GM23338 (cell line): ENCODE measurements at regions not wholly inside any gene's neighbourhood (a gene's known extent, or its start where the extent isn't known, plus 50 kb on each side); places are given as distances from the start of the nearest gene placed in this dataset.

Experiments
- ATAC-seq: fragments of 200-7000 bp; cut with Tn5 transposase; 3 replicates; pipeline ENCODE4 v1.9.1; 2020
- DNase-seq: peaks from one replicate; pipeline ENCODE4 v3.0.0-alpha.2; 2015; ENCODE audit warnings: low spot score
- H2AFZ ChIP-seq: fragments of 200-600 bp; sonication (generic); 2 replicates; pipeline ENCODE4 v1.8.0; 2016; ENCODE audit warnings: antibody characterized with exemption, mild to moderate bottlenecking, moderate library complexity
- H3F3A ChIP-seq: fragments of 200-600 bp; sonication (generic); replicated peaks from 2 replicates; pipeline ENCODE4 v1.8.0; 2017; ENCODE audit warnings: antibody characterized with exemption, mixed run types, low read depth
- H3K27ac ChIP-seq: fragments of 200-600 bp; sonication (generic); 2 replicates; pipeline ENCODE4 v1.6.1; 2016; ENCODE audit warnings: low read depth
- H3K27me3 ChIP-seq: fragments of 200-600 bp; sonication (generic); 2 replicates; pipeline ENCODE4 v1.8.0; 2016; ENCODE audit warnings: mild to moderate bottlenecking, mixed run types, moderate library complexity; ENCODE audit not compliant: insufficient read depth
- H3K36me3 ChIP-seq: fragments of 200-600 bp; sonication (generic); 2 replicates; pipeline ENCODE4 v1.8.0; 2016; ENCODE audit warnings: mild to moderate bottlenecking; ENCODE audit not compliant: insufficient read depth
- H3K4me1 ChIP-seq: fragments of 200-600 bp; sonication (generic); 2 replicates; pipeline ENCODE4 v1.8.0; 2016; ENCODE audit warnings: mild to moderate bottlenecking, moderate library complexity; ENCODE audit not compliant: insufficient read depth
- H3K4me2 ChIP-seq: fragments of 200-600 bp; sonication (generic); 2 replicates; pipeline ENCODE4 v1.7.1; 2017; ENCODE audit warnings: mixed run types
- H3K4me3 ChIP-seq: fragments of 200-600 bp; sonication (generic); 2 replicates; pipeline ENCODE4 v1.6.1; 2016; ENCODE audit warnings: mixed run types
- H3K79me2 ChIP-seq: fragments of 200-600 bp; sonication (generic); replicated peaks from 2 replicates; pipeline ENCODE4 v1.8.0; 2017; ENCODE audit warnings: mild to moderate bottlenecking; ENCODE audit not compliant: insufficient read depth
- H3K9me2 ChIP-seq: fragments of 200-600 bp; sonication (generic); 2 replicates; pipeline ENCODE4 v1.8.0; 2017; ENCODE audit not compliant: insufficient read depth
- H4K20me1 ChIP-seq: fragments of 200-600 bp; sonication (generic); replicated peaks from 2 replicates; pipeline ENCODE4 v1.8.0; 2017; ENCODE audit warnings: mild to moderate bottlenecking; ENCODE audit not compliant: insufficient read depth
- H3K27ac Mint-ChIP-seq: 2 replicates; pipeline ENCODE4 v1.8.0; 2020; ENCODE audit warnings: inconsistent platforms, mild to moderate bottlenecking, moderate library complexity, mixed read lengths
- H3K27me3 Mint-ChIP-seq: 3 replicates; pipeline ENCODE4 v1.8.0; 2022; ENCODE audit warnings: low read depth, mild to moderate bottlenecking, moderate library complexity, mixed read lengths, inconsistent platforms; ENCODE audit not compliant: insufficient read depth, poor library complexity
- H3K36me3 Mint-ChIP-seq: 3 replicates; pipeline ENCODE4 v1.8.0; 2021; ENCODE audit warnings: low read depth, mild to moderate bottlenecking, inconsistent platforms, moderate library complexity, mixed read lengths
- H3K4me1 Mint-ChIP-seq: 3 replicates; pipeline ENCODE4 v1.8.0; 2020; ENCODE audit warnings: mild to moderate bottlenecking, inconsistent platforms, mixed read lengths
- H3K4me3 Mint-ChIP-seq: 3 replicates; pipeline ENCODE4 v1.8.0; 2021; ENCODE audit warnings: moderate library complexity, mild to moderate bottlenecking, inconsistent platforms, mixed read lengths
- H3K9me3 Mint-ChIP-seq: 3 replicates; pipeline ENCODE4 v1.8.0; 2020; ENCODE audit warnings: moderate library complexity, mild to moderate bottlenecking, inconsistent platforms, mixed read lengths
- CREB1 ChIP-seq: fragments of 250-450 bp; sonication (Bioruptor Pico); IDR thresholded peaks from 2 replicates; pipeline ENCODE4 v1.5.0; 2020; ENCODE audit warnings: low read depth, mild to moderate bottlenecking, moderate library complexity
- ETS1 ChIP-seq: IDR thresholded peaks from 2 replicates; pipeline ENCODE4 v1.6.1; 2016; ENCODE audit warnings: antibody characterized with exemption
- EZH2 ChIP-seq: fragments of 200-600 bp; sonication (generic); IDR thresholded peaks from one replicate; pipeline ENCODE4 v1.8.0; 2017; ENCODE audit warnings: antibody characterized with exemption, mild to moderate bottlenecking, low read depth; ENCODE audit not compliant: unreplicated experiment
- EZH2phosphoT487 ChIP-seq: fragments of 200-600 bp; sonication (generic); IDR thresholded peaks from one replicate; pipeline ENCODE4 v1.8.1; 2018; ENCODE audit warnings: antibody characterized with exemption; ENCODE audit not compliant: unreplicated experiment
- JUNB ChIP-seq: IDR thresholded peaks from one replicate; pipeline ENCODE4 v1.6.1; 2016; ENCODE audit warnings: antibody characterized with exemption; ENCODE audit not compliant: unreplicated experiment
- NANOG ChIP-seq: IDR thresholded peaks from 2 replicates; pipeline ENCODE4 v1.6.1; 2016; ENCODE audit warnings: antibody characterized with exemption, borderline replicate concordance
- POLR2AphosphoS5 ChIP-seq: IDR thresholded peaks from 2 replicates; pipeline ENCODE4 v1.6.1; 2016; ENCODE audit warnings: antibody characterized with exemption, low read depth
- REST ChIP-seq: IDR thresholded peaks from one replicate; pipeline ENCODE4 v1.6.1; 2018; ENCODE audit warnings: antibody characterized with exemption; ENCODE audit not compliant: unreplicated experiment
- STAT1 ChIP-seq: IDR thresholded peaks from one replicate; pipeline ENCODE4 v1.6.1; 2016; ENCODE audit warnings: antibody characterized with exemption; ENCODE audit not compliant: unreplicated experiment
- ZNF114 ChIP-seq: fragments of 250-450 bp; sonication (Bioruptor Pico); IDR thresholded peaks from 2 replicates; pipeline ENCODE4 v1.5.0; 2020; ENCODE audit warnings: mild to moderate bottlenecking, moderate library complexity
- ZNF331 ChIP-seq: fragments of 250-450 bp; sonication (Bioruptor Pico); IDR thresholded peaks from 2 replicates; pipeline ENCODE4 v1.5.0; 2020; ENCODE audit warnings: low read depth, mild to moderate bottlenecking, moderate library complexity
- TF ChIP-seq, protein P1 (sequence below), 2 experiments: fragments of 200-600 bp in 1 of 2; sonication (generic) in 1 of 2; conservative IDR thresholded peaks; 2 replicates each; pipeline versions ENCODE4 v1.5.1 to v1.6.1; 2016 to 2017; ENCODE audit warnings: antibody characterized with exemption in 2 of 2, low read depth in 2 of 2, mild to moderate bottlenecking in 2 of 2, moderate library complexity in 1 of 2

DNA sequence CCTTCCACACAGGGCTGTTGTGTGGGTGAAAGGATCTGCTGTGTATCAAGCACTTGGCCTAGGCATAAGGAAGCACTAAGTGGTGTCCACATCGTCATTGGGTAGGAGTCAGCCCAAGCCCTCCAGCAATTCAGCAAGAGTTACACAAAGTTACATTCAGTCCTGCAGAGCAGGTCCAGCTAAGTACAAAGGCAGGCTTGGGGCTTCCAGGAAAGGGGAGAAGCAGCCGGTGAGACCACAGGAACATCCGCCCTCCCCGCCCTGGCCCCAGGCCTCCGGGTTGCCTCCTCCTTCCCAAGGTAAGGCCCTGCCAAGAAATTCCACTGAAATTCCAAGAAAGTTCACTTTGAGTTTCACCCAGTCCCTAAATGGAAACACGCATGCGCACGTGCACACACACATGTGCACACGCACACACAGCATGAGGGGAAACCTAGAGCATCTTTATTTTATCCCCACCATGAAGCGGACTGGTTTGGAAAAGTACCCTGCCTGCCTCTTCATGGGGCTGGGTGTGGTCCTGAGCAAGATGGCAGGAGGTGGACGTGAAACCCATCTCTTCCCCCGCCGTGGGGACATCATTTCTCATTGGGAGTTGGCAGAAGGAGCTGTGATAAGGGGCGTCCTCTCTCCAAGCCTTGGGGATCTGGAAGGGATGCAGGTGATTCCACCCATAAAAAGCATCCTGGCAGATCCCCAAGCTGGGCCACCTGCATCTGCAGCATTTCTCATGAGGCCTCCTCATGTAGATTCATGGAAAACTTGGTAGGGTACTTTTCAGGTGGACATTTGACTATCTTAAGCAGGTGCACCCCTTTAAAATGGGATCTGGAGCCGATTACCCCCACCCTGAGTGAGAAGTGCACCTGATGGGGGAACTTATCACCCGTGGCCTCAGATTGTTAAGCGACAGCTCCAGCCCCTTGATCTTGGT lies 69.1 kb upstream of the NANOS1 start:
- ATAC-seq (no peak), DNase-seq (no peak)
- H3K27me3 Mint-ChIP-seq = peaks cover 2% of the 10 kb centered on the region
- H3K27me3 ChIP-seq = no peaks in the 10 kb centered on the region
- H3K4me3 Mint-ChIP-seq = no peak overlapping the region
- no peak overlapping the region for H3K4me3 ChIP-seq
- no peaks in the 10 kb centered on the region for H3K36me3 ChIP-seq
- H3F3A ChIP-seq = no peaks in the 10 kb centered on the region
- peaks cover 13% of the 10 kb centered on the region for H3K4me1 Mint-ChIP-seq
- no peak for TF ChIP-seq ZNF114 (CRISPR knock-in tag)
- no peaks in the 10 kb centered on the region for H3K4me1 ChIP-seq
- no peak overlapping the region for H3K27ac Mint-ChIP-seq
- no peak overlapping the region for H2AFZ ChIP-seq
- no peaks in the 10 kb centered on the region for H3K79me2 ChIP-seq
- no peaks in the 10 kb centered on the region for H3K9me3 Mint-ChIP-seq
- H3K27ac ChIP-seq = no peak overlapping the region
- no peaks in the 10 kb centered on the region for H3K36me3 Mint-ChIP-seq
- no peaks in the 10 kb centered on the region for H3K9me2 ChIP-seq
- H3K4me2 ChIP-seq = no peak overlapping the region
- H4K20me1 ChIP-seq = no peaks in the 10 kb centered on the region

GRCh38 chr10:118961436-118961835 lies 68.1 kb upstream of the NANOS1 start:
- H3K79me2 ChIP-seq = no peaks in the 10 kb centered on the region
- H3K9me2 ChIP-seq = no peaks in the 10 kb centered on the region
- H3K27me3 Mint-ChIP-seq = peaks cover 2% of the 10 kb centered on the region
- no peak overlapping the region for H3K4me2 ChIP-seq
- H2AFZ ChIP-seq = no peak overlapping the region
- no peaks in the 10 kb centered on the region for H3K4me1 ChIP-seq
- no peak overlapping the region for H3K4me3 Mint-ChIP-seq
- DNase-seq (no peak), ATAC-seq (no peak)
- no peaks in the 10 kb centered on the region for H3K9me3 Mint-ChIP-seq
- H4K20me1 ChIP-seq = no peaks in the 10 kb centered on the region
- H3K27ac Mint-ChIP-seq = no peak overlapping the region
- H3K36me3 ChIP-seq = no peaks in the 10 kb centered on the region
- no peaks in the 10 kb centered on the region for H3K27me3 ChIP-seq
- H3K4me3 ChIP-seq = no peak overlapping the region
- H3K4me1 Mint-ChIP-seq = peaks cover 8% of the 10 kb centered on the region
- no peaks in the 10 kb centered on the region for H3F3A ChIP-seq
- no peaks in the 10 kb centered on the region for H3K36me3 Mint-ChIP-seq
- H3K27ac ChIP-seq = no peak overlapping the region
- TF ChIP-seq ETS1 (no peak), ZNF331 (CRISPR knock-in tag) (no peak), ZNF114 (CRISPR knock-in tag) (no peak), JUNB (no peak), REST (no peak), CREB1 (CRISPR knock-in tag) (no peak), EZH2phosphoT487 (no peak), STAT1 (no peak), EZH2 (no peak), NANOG (no peak), POLR2AphosphoS5 (no peak)
- TF ChIP-seq, protein P1, sequence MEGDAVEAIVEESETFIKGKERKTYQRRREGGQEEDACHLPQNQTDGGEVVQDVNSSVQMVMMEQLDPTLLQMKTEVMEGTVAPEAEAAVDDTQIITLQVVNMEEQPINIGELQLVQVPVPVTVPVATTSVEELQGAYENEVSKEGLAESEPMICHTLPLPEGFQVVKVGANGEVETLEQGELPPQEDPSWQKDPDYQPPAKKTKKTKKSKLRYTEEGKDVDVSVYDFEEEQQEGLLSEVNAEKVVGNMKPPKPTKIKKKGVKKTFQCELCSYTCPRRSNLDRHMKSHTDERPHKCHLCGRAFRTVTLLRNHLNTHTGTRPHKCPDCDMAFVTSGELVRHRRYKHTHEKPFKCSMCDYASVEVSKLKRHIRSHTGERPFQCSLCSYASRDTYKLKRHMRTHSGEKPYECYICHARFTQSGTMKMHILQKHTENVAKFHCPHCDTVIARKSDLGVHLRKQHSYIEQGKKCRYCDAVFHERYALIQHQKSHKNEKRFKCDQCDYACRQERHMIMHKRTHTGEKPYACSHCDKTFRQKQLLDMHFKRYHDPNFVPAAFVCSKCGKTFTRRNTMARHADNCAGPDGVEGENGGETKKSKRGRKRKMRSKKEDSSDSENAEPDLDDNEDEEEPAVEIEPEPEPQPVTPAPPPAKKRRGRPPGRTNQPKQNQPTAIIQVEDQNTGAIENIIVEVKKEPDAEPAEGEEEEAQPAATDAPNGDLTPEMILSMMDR (conservative IDR thresholded peaks at IDR 0.05; ENCODE audit: low read depth in 2 of 2) = no peak
